ENCODE measurements at regions not wholly inside any gene's neighbourhood (a gene's known extent, or its start where the extent isn't known, plus 50 kb on each side); places are given as distances from the start of the nearest gene placed in this dataset.

- Mint-ChIP-seq H3K4me3 (no peak overlapping the region), H3K4me1 (ENCODE audit: low read depth) (no peaks in the 10 kb centered on the region), H3K36me3 (ENCODE audit: insufficient read depth in 2 of 2) (peaks cover 0 to 4% of the 10 kb centered on the region in 2 donors), H3K9me3 (peaks cover 3 to 7% of the 10 kb centered on the region in 2 donors), H3K27me3 (ENCODE audit: low read depth) (peaks cover 5% of the 10 kb centered on the region), H3K27ac (no peak overlapping the region)
- no peak for DNase-seq
- no peak for ATAC-seq (replicated peaks in 1 of 2)
Observed at GRCh38 chr10:131708225-131708880, 192.5 kb upstream of the PPP2R2D start.

GRCh38 chr10:131710142-131710861 is 190.5 kb upstream of the PPP2R2D start:
- no peak overlapping the region for H3K4me3 Mint-ChIP-seq
- ATAC-seq (replicated peaks in 1 of 2) = no peak
- peaks cover 3 to 7% of the 10 kb centered on the region in 2 donors for H3K9me3 Mint-ChIP-seq
- peaks cover 0 to 4% of the 10 kb centered on the region in 2 donors for H3K36me3 Mint-ChIP-seq (ENCODE audit: insufficient read depth in 2 of 2)
- no peak for DNase-seq
- H3K27me3 Mint-ChIP-seq (ENCODE audit: low read depth) = peaks cover 5% of the 10 kb centered on the region
- no peak overlapping the region for H3K27ac Mint-ChIP-seq
- H3K4me1 Mint-ChIP-seq (ENCODE audit: low read depth) = no peaks in the 10 kb centered on the region

- ATAC-seq (replicated peaks in 1 of 2) (no peak), DNase-seq (no peak)
- H3K27ac Mint-ChIP-seq = no peak overlapping the region
- H3K4me1 Mint-ChIP-seq (ENCODE audit: low read depth) = no peaks in the 10 kb centered on the region
- H3K36me3 Mint-ChIP-seq (ENCODE audit: insufficient read depth in 2 of 2) = no peaks in the 10 kb centered on the region
- peaks cover 2 to 5% of the 10 kb centered on the region in 2 donors for H3K9me3 Mint-ChIP-seq
- no peaks in the 10 kb centered on the region for H3K27me3 Mint-ChIP-seq (ENCODE audit: low read depth)
- no peak overlapping the region for H3K4me3 Mint-ChIP-seq
Observed at GRCh38 chr10:131722121-131722520, 178.7 kb upstream of the PPP2R2D start.

GRCh38 chr10:131722525-131723264 is 178.1 kb upstream of the PPP2R2D start:
- no peak overlapping the region for H3K4me3 Mint-ChIP-seq
- no peaks in the 10 kb centered on the region for H3K4me1 Mint-ChIP-seq (ENCODE audit: low read depth)
- no peak overlapping the region for H3K27ac Mint-ChIP-seq
- no peaks in the 10 kb centered on the region for H3K36me3 Mint-ChIP-seq (ENCODE audit: insufficient read depth in 2 of 2)
- H3K27me3 Mint-ChIP-seq (ENCODE audit: low read depth) = no peaks in the 10 kb centered on the region
- DNase-seq (no peak), ATAC-seq (replicated peaks in 1 of 2) (no peak)
- H3K9me3 Mint-ChIP-seq = peaks cover 2 to 5% of the 10 kb centered on the region in 2 donors

- Mint-ChIP-seq H3K4me1 (ENCODE audit: low read depth) (no peaks in the 10 kb centered on the region), H3K9me3 (peaks cover 2% of the 10 kb centered on the region in 2 donors), H3K27ac (no peak overlapping the region), H3K4me3 (no peak overlapping the region), H3K36me3 (ENCODE audit: insufficient read depth in 2 of 2) (no peaks in the 10 kb centered on the region), H3K27me3 (ENCODE audit: low read depth) (no peaks in the 10 kb centered on the region)
- DNase-seq (no peak), ATAC-seq (replicated peaks in 1 of 2) (no peak)
Observed at GRCh38 chr10:131723297-131724168, 177.3 kb upstream of the PPP2R2D start.

- H3K4me1 Mint-ChIP-seq (ENCODE audit: low read depth) = no peaks in the 10 kb centered on the region
- H3K36me3 Mint-ChIP-seq (ENCODE audit: insufficient read depth in 2 of 2) = no peaks in the 10 kb centered on the region
- no peaks in the 10 kb centered on the region for H3K27me3 Mint-ChIP-seq (ENCODE audit: low read depth)
- peaks cover 2% of the 10 kb centered on the region in 2 donors for H3K9me3 Mint-ChIP-seq
- H3K4me3 Mint-ChIP-seq = no peak overlapping the region
- ATAC-seq (replicated peaks in 1 of 2) (no peak), DNase-seq (no peak)
- H3K27ac Mint-ChIP-seq = no peak overlapping the region
Observed at GRCh38 chr10:131724169-131724545, 176.7 kb upstream of the PPP2R2D start.

GRCh38 chr10:131724891-131725580 is 175.8 kb upstream of the PPP2R2D start:
- DNase-seq = no peak
- Mint-ChIP-seq H3K4me3 (no peak overlapping the region), H3K27ac (no peak overlapping the region), H3K9me3 (peaks cover 1 to 2% of the 10 kb centered on the region in 2 donors), H3K36me3 (ENCODE audit: insufficient read depth in 2 of 2) (no peaks in the 10 kb centered on the region), H3K4me1 (ENCODE audit: low read depth) (no peaks in the 10 kb centered on the region), H3K27me3 (ENCODE audit: low read depth) (no peaks in the 10 kb centered on the region)
- ATAC-seq (replicated peaks in 1 of 2) = no peak

- H3K4me3 Mint-ChIP-seq = no peak overlapping the region
- no peak overlapping the region for H3K27ac Mint-ChIP-seq
- no peak for DNase-seq
- no peaks in the 10 kb centered on the region for H3K36me3 Mint-ChIP-seq (ENCODE audit: insufficient read depth in 2 of 2)
- no peaks in the 10 kb centered on the region for H3K9me3 Mint-ChIP-seq
- H3K27me3 Mint-ChIP-seq (ENCODE audit: low read depth) = no peaks in the 10 kb centered on the region
- ATAC-seq (replicated peaks in 1 of 2) = no peak
- no peaks in the 10 kb centered on the region for H3K4me1 Mint-ChIP-seq (ENCODE audit: low read depth)
Observed at GRCh38 chr10:131725581-131726069, 175.2 kb upstream of the PPP2R2D start.

- DNase-seq = no peak
- Mint-ChIP-seq H3K36me3 (ENCODE audit: insufficient read depth in 2 of 2) (no peaks in the 10 kb centered on the region), H3K27me3 (ENCODE audit: low read depth) (no peaks in the 10 kb centered on the region), H3K4me3 (no peak overlapping the region), H3K9me3 (no peaks in the 10 kb centered on the region), H3K4me1 (ENCODE audit: low read depth) (no peaks in the 10 kb centered on the region), H3K27ac (no peak overlapping the region)
- no peak for ATAC-seq (replicated peaks in 1 of 2)
Observed at GRCh38 chr10:131726076-131726880, 174.5 kb upstream of the PPP2R2D start.

GRCh38 chr10:131726967-131727366 is 173.8 kb upstream of the PPP2R2D start:
- H3K4me3 Mint-ChIP-seq = no peak overlapping the region
- no peaks in the 10 kb centered on the region for H3K9me3 Mint-ChIP-seq
- no peaks in the 10 kb centered on the region for H3K36me3 Mint-ChIP-seq (ENCODE audit: insufficient read depth in 2 of 2)
- no peaks in the 10 kb centered on the region for H3K4me1 Mint-ChIP-seq (ENCODE audit: low read depth)
- H3K27ac Mint-ChIP-seq = no peak overlapping the region
- DNase-seq = no peak
- no peak for ATAC-seq (replicated peaks in 1 of 2)
- no peaks in the 10 kb centered on the region for H3K27me3 Mint-ChIP-seq (ENCODE audit: low read depth)

- Mint-ChIP-seq H3K9me3 (peaks cover 3 to 4% of the 10 kb centered on the region in 2 donors), H3K4me1 (ENCODE audit: low read depth) (no peaks in the 10 kb centered on the region), H3K4me3 (no peak overlapping the region), H3K27ac (no peak overlapping the region), H3K36me3 (ENCODE audit: insufficient read depth in 2 of 2) (no peaks in the 10 kb centered on the region), H3K27me3 (ENCODE audit: low read depth) (no peaks in the 10 kb centered on the region)
- DNase-seq = no peak
- no peak for ATAC-seq (replicated peaks in 1 of 2)
Observed at GRCh38 chr10:131727560-131727959, 173.2 kb upstream of the PPP2R2D start.

Data from activated T-cell treated with anti-CD3 and anti-CD28 coated beads, Interleukin-2, amount 50 U/mL, for 72 hours (primary cell).